GM19328 (cell line): ENCODE measurements at regions not wholly inside any gene's neighbourhood (a gene's known extent, or its start where the extent isn't known, plus 50 kb on each side); places are given as distances from the start of the nearest gene placed in this dataset.
"Not testable (repeated sequence)": the region's sequence is repeated elsewhere in the genome, so short reads cannot be mapped to it uniquely, and the experiment has no call there.

Experiments used
- ATAC-seq: cut with Tn5 transposase; IDR thresholded peaks from one replicate; pipeline ENCODE4 v1.9.1; 2021; ENCODE audit warnings: mild to moderate bottlenecking, moderate library complexity; ENCODE audit not compliant: unreplicated experiment

GRCh38 chr7:13802651-13803050 lies 186.8 kb downstream of the ETV1 start:
- no peak for ATAC-seq

GRCh38 chr7:13803134-13803533 lies 186.3 kb downstream of the ETV1 start:
- ATAC-seq: no peak

- ATAC-seq: not testable (repeated sequence)
Observed at GRCh38 chr7:13806089-13806867, 183.2 kb downstream of the ETV1 start.

- ATAC-seq: not testable (repeated sequence)
Observed at GRCh38 chr7:13817230-13817629, 172.2 kb downstream of the ETV1 start.

- ATAC-seq: no peak
Observed at GRCh38 chr7:13821152-13821787, 168.2 kb downstream of the ETV1 start.

GRCh38 chr7:13822678-13823077 lies 166.8 kb downstream of the ETV1 start:
- no peak for ATAC-seq

GRCh38 chr7:13826752-13827151 lies 162.7 kb downstream of the ETV1 start:
- ATAC-seq: no peak

GRCh38 chr7:13827716-13828115 lies 161.8 kb downstream of the ETV1 start:
- no peak for ATAC-seq

- no peak for ATAC-seq
Observed at GRCh38 chr7:13829231-13829630, 160.2 kb downstream of the ETV1 start.

GRCh38 chr7:13829914-13830900 lies 159.3 kb downstream of the ETV1 start:
- ATAC-seq: no peak

GRCh38 chr7:13832346-13832745 lies 157.1 kb downstream of the ETV1 start:
- ATAC-seq: no peak

GRCh38 chr7:13834328-13834761 lies 155.1 kb downstream of the ETV1 start:
- no peak for ATAC-seq

GRCh38 chr7:13835442-13835841 lies 154.0 kb downstream of the ETV1 start:
- ATAC-seq: no peak

- no peak for ATAC-seq
Observed at GRCh38 chr7:13839063-13839462, 150.4 kb downstream of the ETV1 start.
